Loucy (cell line): ENCODE measurements at regions not wholly inside any gene's neighbourhood (a gene's known extent, or its start where the extent isn't known, plus 50 kb on each side); places are given as distances from the start of the nearest gene placed in this dataset.
"Not testable (repeated sequence)": the region's sequence is repeated elsewhere in the genome, so short reads cannot be mapped to it uniquely, and the experiment has no call there.

Source experiments
- H2AFZ ChIP-seq: fragments of 200-600 bp; sonication (generic); 2 replicates; pipeline ENCODE4 v1.6.0; 2016; ENCODE audit warnings: antibody characterized with exemption, mild to moderate bottlenecking, low read length, moderate library complexity
- H3F3A ChIP-seq: fragments of 200-600 bp; 2 replicates; pipeline ENCODE4 v1.6.0; 2016; ENCODE audit warnings: antibody characterized with exemption, low read depth, mild to moderate bottlenecking
- H3K27me3 ChIP-seq: fragments of 200-600 bp; sonication (generic); 2 replicates; pipeline ENCODE4 v1.6.1; 2014; ENCODE audit warnings: low read length, mild to moderate bottlenecking; ENCODE audit not compliant: insufficient read depth, poor library complexity, severe bottlenecking
- H3K36me3 ChIP-seq: fragments of 200-600 bp; sonication (generic); 2 replicates; pipeline ENCODE4 v1.6.1; 2016; ENCODE audit warnings: low read length; ENCODE audit not compliant: insufficient read depth
- H3K4me1 ChIP-seq: fragments of 200-600 bp; sonication (generic); 2 replicates; pipeline ENCODE4 v1.5.1; 2014; ENCODE audit warnings: low read length, mild to moderate bottlenecking; ENCODE audit not compliant: insufficient read depth, poor library complexity, severe bottlenecking
- H3K4me2 ChIP-seq: fragments of 200-600 bp; sonication (generic); 2 replicates; pipeline ENCODE4 v1.6.0; 2014; ENCODE audit warnings: antibody characterized with exemption, low read length, low read depth, mild to moderate bottlenecking; ENCODE audit not compliant: poor library complexity, severe bottlenecking
- H3K4me3 ChIP-seq: fragments of 200-600 bp; sonication (generic); 2 replicates; pipeline ENCODE4 v1.5.1; 2014; ENCODE audit warnings: low read length, mild to moderate bottlenecking, mixed read lengths; ENCODE audit not compliant: poor library complexity, severe bottlenecking
- H3K79me2 ChIP-seq: fragments of 200-600 bp; sonication (generic); 2 replicates; pipeline ENCODE4 v1.6.1; 2014; ENCODE audit warnings: low read length; ENCODE audit not compliant: insufficient read depth
- H3K9ac ChIP-seq: fragments of 200-600 bp; sonication (generic); 2 replicates; pipeline ENCODE4 v1.6.0; 2014; ENCODE audit warnings: mild to moderate bottlenecking, low read depth, low read length, moderate library complexity; ENCODE audit not compliant: poor library complexity, severe bottlenecking
- H3K9me2 ChIP-seq: fragments of 200-600 bp; sonication (generic); replicated peaks from 2 replicates; pipeline ENCODE4 v1.6.1; 2016; ENCODE audit warnings: low read depth, low read length, mixed read lengths
- H3K9me3 ChIP-seq: fragments of 200-600 bp; sonication (generic); 2 replicates; pipeline ENCODE4 v1.6.1; 2014; ENCODE audit warnings: mild to moderate bottlenecking, antibody characterized with exemption, low read length, low read depth; ENCODE audit not compliant: insufficient read depth
- H4K20me1 ChIP-seq: fragments of 200-600 bp; sonication (generic); 2 replicates; pipeline ENCODE4 v1.6.0; 2014; ENCODE audit warnings: antibody characterized with exemption, low read length, mild to moderate bottlenecking; ENCODE audit not compliant: insufficient read depth, poor library complexity, severe bottlenecking
- EZH2phosphoT487 ChIP-seq: fragments of 200-600 bp; IDR thresholded peaks from 2 replicates; pipeline ENCODE4 v1.6.1; 2018; ENCODE audit warnings: antibody characterized with exemption, mild to moderate bottlenecking, moderate library complexity, borderline replicate concordance
- TF ChIP-seq, protein P1 (sequence below): fragments of 200-600 bp; sonication (generic); conservative IDR thresholded peaks from 2 replicates; pipeline ENCODE4 v1.5.1; 2014; ENCODE audit warnings: mild to moderate bottlenecking, antibody characterized with exemption, low read length

DNA sequence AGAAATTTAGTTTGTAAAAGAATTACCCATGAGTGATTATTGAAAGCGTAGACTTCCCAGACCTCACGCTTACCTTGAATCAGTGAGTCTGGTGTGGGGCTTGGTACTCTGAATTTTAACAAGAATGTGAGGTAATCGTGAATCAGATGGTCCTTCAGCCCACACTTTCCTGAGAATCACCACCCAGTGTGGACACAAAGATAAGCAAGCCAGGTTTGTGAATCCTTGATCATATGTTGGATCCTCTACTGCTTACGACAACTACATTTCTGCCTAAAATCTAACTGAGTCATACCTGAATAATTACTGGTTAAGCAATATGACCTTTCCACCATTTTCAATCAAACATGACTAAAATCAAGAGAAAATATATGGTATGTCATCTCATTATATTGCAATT is 589.3 kb downstream of the TFAP2A start:
- Histone ChIP-seq H3K9me3 (no peaks in the 10 kb centered on the region), H3K9me2 (no peaks in the 10 kb centered on the region), H3K79me2 (no peaks in the 10 kb centered on the region), H2AFZ (no peak overlapping the region), H3K4me2 (no peak overlapping the region), H3K4me1 (no peaks in the 10 kb centered on the region), H3K27me3 (no peaks in the 10 kb centered on the region), H3K4me3 (no peak overlapping the region), H3F3A (no peaks in the 10 kb centered on the region), H3K9ac (no peak overlapping the region), H3K36me3 (no peaks in the 10 kb centered on the region), H4K20me1 (no peaks in the 10 kb centered on the region)
- TF ChIP-seq, protein P1, sequence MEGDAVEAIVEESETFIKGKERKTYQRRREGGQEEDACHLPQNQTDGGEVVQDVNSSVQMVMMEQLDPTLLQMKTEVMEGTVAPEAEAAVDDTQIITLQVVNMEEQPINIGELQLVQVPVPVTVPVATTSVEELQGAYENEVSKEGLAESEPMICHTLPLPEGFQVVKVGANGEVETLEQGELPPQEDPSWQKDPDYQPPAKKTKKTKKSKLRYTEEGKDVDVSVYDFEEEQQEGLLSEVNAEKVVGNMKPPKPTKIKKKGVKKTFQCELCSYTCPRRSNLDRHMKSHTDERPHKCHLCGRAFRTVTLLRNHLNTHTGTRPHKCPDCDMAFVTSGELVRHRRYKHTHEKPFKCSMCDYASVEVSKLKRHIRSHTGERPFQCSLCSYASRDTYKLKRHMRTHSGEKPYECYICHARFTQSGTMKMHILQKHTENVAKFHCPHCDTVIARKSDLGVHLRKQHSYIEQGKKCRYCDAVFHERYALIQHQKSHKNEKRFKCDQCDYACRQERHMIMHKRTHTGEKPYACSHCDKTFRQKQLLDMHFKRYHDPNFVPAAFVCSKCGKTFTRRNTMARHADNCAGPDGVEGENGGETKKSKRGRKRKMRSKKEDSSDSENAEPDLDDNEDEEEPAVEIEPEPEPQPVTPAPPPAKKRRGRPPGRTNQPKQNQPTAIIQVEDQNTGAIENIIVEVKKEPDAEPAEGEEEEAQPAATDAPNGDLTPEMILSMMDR = no peak
- TF ChIP-seq EZH2phosphoT487 = no peak

DNA sequence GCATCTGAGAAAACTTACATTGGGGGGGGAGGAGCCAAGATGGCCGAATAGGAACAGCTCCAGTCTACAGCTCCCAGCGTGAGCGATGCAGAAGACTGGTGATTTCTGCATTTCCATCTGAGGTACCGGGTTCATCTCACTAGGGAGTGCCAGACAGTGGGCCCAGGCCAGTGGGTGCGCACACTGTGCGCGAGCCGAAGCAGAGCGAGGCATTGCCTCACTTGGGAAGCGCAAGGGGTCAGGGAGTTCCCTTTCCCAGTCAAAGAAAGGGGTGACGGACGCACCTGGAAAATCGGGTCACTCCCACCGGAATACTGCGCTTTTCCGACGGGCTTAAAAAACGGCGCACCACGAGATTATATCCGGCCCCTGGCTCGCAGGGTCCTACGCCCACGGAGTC is 604.1 kb downstream of the TFAP2A start:
- H2AFZ ChIP-seq, H3K4me2 ChIP-seq, H3K79me2 ChIP-seq, H3K9ac ChIP-seq, H3K27me3 ChIP-seq, H3K9me3 ChIP-seq, H3K4me1 ChIP-seq, H3F3A ChIP-seq, H4K20me1 ChIP-seq, H3K9me2 ChIP-seq, H3K4me3 ChIP-seq, H3K36me3 ChIP-seq: not testable (repeated sequence)

DNA sequence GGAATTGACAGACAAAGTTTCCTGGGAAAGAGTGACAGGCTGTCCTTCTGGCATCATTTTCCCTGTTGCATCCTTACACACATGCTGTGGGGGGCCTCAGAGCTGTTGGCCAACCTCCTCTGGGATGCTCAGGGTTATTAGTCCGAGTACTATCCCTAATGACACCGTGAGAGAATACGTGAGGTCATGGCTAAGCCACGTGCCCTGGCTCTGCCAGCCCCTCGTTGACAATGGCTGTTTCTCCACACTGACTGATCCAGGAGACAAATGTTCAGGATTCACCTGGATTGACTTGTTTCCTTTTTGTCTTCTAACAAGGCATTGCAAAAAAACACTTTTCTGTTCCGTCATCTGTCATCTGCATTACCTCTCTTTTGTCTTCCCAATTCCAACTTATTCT is 604.6 kb downstream of the TFAP2A start:
- Histone ChIP-seq H2AFZ (no peak overlapping the region), H4K20me1 (no peaks in the 10 kb centered on the region), H3K9me3 (no peaks in the 10 kb centered on the region), H3F3A (no peaks in the 10 kb centered on the region), H3K4me3 (no peak overlapping the region), H3K9me2 (no peaks in the 10 kb centered on the region), H3K27me3 (no peaks in the 10 kb centered on the region), H3K36me3 (no peaks in the 10 kb centered on the region), H3K79me2 (no peaks in the 10 kb centered on the region), H3K4me2 (no peak overlapping the region), H3K4me1 (no peaks in the 10 kb centered on the region), H3K9ac (no peak overlapping the region)
- TF ChIP-seq, protein P1 = no peak
- TF ChIP-seq EZH2phosphoT487 = no peak

DNA sequence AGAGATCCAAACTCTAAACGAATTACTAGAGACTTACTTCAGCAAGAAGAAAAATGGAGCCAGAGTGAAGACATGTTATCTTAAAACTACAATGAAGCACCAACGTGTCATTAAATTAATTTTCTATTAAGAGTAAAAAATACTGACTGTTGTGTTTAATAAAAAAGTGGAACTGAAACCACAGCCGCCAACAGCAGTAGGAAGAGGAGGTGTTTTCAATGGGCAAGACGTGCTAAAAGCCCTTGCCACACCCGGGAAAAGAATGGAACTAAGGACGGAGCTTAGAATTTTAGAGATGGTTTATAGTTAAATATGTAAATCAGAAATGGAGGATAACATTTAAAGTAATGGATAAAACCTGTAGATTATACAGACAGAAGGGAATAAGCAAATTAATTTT is 608.7 kb downstream of the TFAP2A start:
- Histone ChIP-seq H3K4me1 (no peaks in the 10 kb centered on the region), H3K27me3 (no peaks in the 10 kb centered on the region), H3K4me2 (no peak overlapping the region), H3K9me2 (no peaks in the 10 kb centered on the region), H2AFZ (no peak overlapping the region), H3K36me3 (no peaks in the 10 kb centered on the region), H3K9ac (no peak overlapping the region), H3K79me2 (no peaks in the 10 kb centered on the region), H4K20me1 (no peaks in the 10 kb centered on the region), H3K4me3 (no peak overlapping the region), H3F3A (no peaks in the 10 kb centered on the region), H3K9me3 (no peaks in the 10 kb centered on the region)
- TF ChIP-seq, protein P1 = no peak
- no peak for TF ChIP-seq EZH2phosphoT487
